Gastroesophageal sphincter (tissue), 4 donors: ENCODE measurements at regions not wholly inside any gene's neighbourhood (a gene's known extent, or its start where the extent isn't known, plus 50 kb on each side); places are given as distances from the start of the nearest gene placed in this dataset.

Experiments
- ATAC-seq: fragments of 150-250 bp; one replicate; pipeline ENCODE4 v1.9.1; 2016; ENCODE audit warnings: mild to moderate bottlenecking, moderate library complexity
- H3K27ac ChIP-seq, 4 donors: fragments of 200-600 bp; sonication (generic) in 3 of 4; 1 replicate in 3 of 4; 2 replicates in 1 of 4; pipeline ENCODE4 v1.5.1; 2016 to 2019
- H3K27me3 ChIP-seq: fragments of 200-600 bp; sonication (generic); one replicate; pipeline ENCODE4 v1.5.1; 2019
- H3K36me3 ChIP-seq, 2 donors: fragments of 200-600 bp; sonication (generic); one replicate each; pipeline ENCODE4 v1.5.1; 2019; ENCODE audit warnings: control low read depth in 1 of 2
- H3K4me1 ChIP-seq, 3 donors: fragments of 200-600 bp; sonication (generic); 1 replicate in 2 of 3; 2 replicates in 1 of 3; pipeline ENCODE4 v1.5.1; 2016 to 2019; ENCODE audit warnings: control low read depth in 2 of 3
- H3K4me3 ChIP-seq, 2 donors: fragments of 200-600 bp; sonication (generic); one replicate each; pipeline ENCODE4 v1.5.1; 2019; ENCODE audit warnings: mild to moderate bottlenecking in 1 of 2, moderate library complexity in 1 of 2
- H3K9me3 ChIP-seq, 3 donors: fragments of 200-600 bp; sonication (generic); one replicate each; pipeline ENCODE4 v1.5.1; 2017 to 2019; ENCODE audit warnings: control low read depth in 2 of 3
- EP300 ChIP-seq: sonication (generic); formaldehyde crosslinking; IDR thresholded peaks from one replicate; pipeline ENCODE4 v1.6.1; 2017; ENCODE audit warnings: antibody characterized with exemption, mild to moderate bottlenecking
- POLR2A ChIP-seq, 2 donors: fragments of 450-650 bp; IDR thresholded peaks; one replicate each; pipeline ENCODE4 v1.6.1; 2017; ENCODE audit warnings: antibody characterized with exemption in 2 of 2, mild to moderate bottlenecking in 2 of 2, moderate library complexity in 1 of 2
- POLR2AphosphoS5 ChIP-seq: sonication (generic); formaldehyde crosslinking; IDR thresholded peaks from one replicate; pipeline ENCODE4 v1.6.1; 2017; ENCODE audit warnings: antibody characterized with exemption
- whole genome bisulfite sequencing, 2 donors: methylation state at CpG; one replicate each; pipeline ENCODE4 v1.1.5; 2018; ENCODE audit warnings: low coverage in 1 of 2; 5-methylcytosine and 5-hydroxymethylcytosine counted together
- TF ChIP-seq, protein P1 (sequence below), 4 experiments: fragments of 200-600 bp in 2 of 4; fragments of 450-650 bp in 2 of 4; sonication (generic) in 1 of 4; IDR thresholded peaks; one replicate each; pipeline ENCODE4 v1.5.1; 2017 to 2019; ENCODE audit warnings: antibody characterized with exemption in 4 of 4, mild to moderate bottlenecking in 2 of 4, moderate library complexity in 2 of 4

GRCh38 chr2:239544143-239544917 lies 143.5 kb upstream of the HDAC4 start:
- Histone ChIP-seq H3K9me3 (no peaks in the 10 kb centered on the region), H3K4me1 (peaks cover 0 to 13% (median 0%) of the 10 kb centered on the region in 3 donors), H3K36me3 (no peaks in the 10 kb centered on the region), H3K27ac (peak overlapping the region in 3 of 4 donors; percentile 18 to 48 (median 45)), H3K4me3 (no peak overlapping the region), H3K27me3 (peaks cover 3% of the 10 kb centered on the region)
- TF ChIP-seq, protein P1, sequence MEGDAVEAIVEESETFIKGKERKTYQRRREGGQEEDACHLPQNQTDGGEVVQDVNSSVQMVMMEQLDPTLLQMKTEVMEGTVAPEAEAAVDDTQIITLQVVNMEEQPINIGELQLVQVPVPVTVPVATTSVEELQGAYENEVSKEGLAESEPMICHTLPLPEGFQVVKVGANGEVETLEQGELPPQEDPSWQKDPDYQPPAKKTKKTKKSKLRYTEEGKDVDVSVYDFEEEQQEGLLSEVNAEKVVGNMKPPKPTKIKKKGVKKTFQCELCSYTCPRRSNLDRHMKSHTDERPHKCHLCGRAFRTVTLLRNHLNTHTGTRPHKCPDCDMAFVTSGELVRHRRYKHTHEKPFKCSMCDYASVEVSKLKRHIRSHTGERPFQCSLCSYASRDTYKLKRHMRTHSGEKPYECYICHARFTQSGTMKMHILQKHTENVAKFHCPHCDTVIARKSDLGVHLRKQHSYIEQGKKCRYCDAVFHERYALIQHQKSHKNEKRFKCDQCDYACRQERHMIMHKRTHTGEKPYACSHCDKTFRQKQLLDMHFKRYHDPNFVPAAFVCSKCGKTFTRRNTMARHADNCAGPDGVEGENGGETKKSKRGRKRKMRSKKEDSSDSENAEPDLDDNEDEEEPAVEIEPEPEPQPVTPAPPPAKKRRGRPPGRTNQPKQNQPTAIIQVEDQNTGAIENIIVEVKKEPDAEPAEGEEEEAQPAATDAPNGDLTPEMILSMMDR (IDR thresholded peaks at IDR 0.05): peak in 1 of 4 experiments; percentile 35
- TF ChIP-seq POLR2A (IDR thresholded peaks at IDR 0.05): no peak
- ATAC-seq: no peak
- WGBS, 2 donors: 28 to 56% methylated on average over 5 to 8 of the region's 8 CpGs

DNA sequence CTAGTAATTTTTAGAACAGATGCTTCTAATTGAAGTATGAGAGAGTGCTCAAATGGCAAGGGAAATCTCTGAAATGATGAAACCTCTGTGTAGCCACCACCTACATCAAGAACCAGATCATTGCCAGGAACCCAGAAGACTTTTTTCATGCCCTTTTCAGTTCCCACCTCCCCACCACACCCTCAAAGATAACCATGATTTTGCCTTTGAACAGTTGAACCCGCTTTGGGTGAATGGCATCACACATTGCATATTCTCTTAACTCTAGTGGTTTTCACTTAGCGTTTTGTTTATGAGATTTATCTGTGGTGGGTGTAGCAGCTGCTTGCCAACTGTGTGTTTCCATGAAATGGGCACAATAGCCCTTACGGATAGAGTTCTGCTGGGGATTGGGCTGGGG lies 142.9 kb upstream of the HDAC4 start:
- Histone ChIP-seq H3K27ac (peak overlapping the region in 3 of 4 donors; percentile 18 to 48 (median 45)), H3K9me3 (no peaks in the 10 kb centered on the region), H3K4me3 (no peak overlapping the region), H3K27me3 (peaks cover 2% of the 10 kb centered on the region), H3K36me3 (no peaks in the 10 kb centered on the region), H3K4me1 (peaks cover 0 to 13% (median 0%) of the 10 kb centered on the region in 3 donors)
- TF ChIP-seq POLR2A (IDR thresholded peaks at IDR 0.05) (no peak), EP300 (no peak), POLR2AphosphoS5 (no peak)
- TF ChIP-seq, protein P1 (IDR thresholded peaks at IDR 0.05): no peak
- WGBS, 2 donors: 75 to 90% methylated on average over 2 of the region's 3 CpGs
- ATAC-seq: no peak

DNA sequence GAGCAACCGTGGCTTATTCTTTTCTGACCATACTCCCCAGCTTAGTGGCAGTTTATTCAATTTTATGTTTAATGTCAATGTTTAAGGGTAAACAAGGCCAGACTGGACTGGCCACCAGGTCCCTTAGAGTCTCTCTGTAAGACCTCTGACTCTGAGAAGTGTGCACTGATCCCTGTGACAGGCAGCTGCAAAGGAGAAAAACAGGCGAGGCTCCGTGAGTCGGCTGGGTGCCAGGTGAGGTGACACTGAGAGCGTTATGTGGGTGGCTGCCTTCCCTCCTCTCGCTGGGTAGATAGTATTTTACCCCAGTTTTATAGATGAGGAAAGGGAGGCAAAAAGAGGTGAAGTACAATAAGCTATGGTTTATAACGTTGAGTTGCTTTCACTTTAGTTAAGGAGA lies 139.4 kb upstream of the HDAC4 start:
- Histone ChIP-seq H3K27me3 (no peaks in the 10 kb centered on the region), H3K9me3 (no peaks in the 10 kb centered on the region), H3K36me3 (no peaks in the 10 kb centered on the region), H3K27ac (no peak overlapping the region), H3K4me3 (no peak overlapping the region), H3K4me1 (peaks cover 0 to 13% (median 0%) of the 10 kb centered on the region in 3 donors)
- 41 to 51% methylated on average over 5 to 7 of the region's 7 CpGs for WGBS, 2 donors
- no peak for ATAC-seq
- TF ChIP-seq EP300: no peak
- TF ChIP-seq POLR2AphosphoS5: no peak
- no peak for TF ChIP-seq POLR2A (IDR thresholded peaks at IDR 0.05)
- TF ChIP-seq, protein P1 (IDR thresholded peaks at IDR 0.05): no peak

- 80 to 89% methylated on average over 3 to 10 of the region's 11 CpGs for WGBS, 2 donors
- H3K36me3 ChIP-seq: no peaks in the 10 kb centered on the region
- H3K4me3 ChIP-seq: no peak overlapping the region
- H3K9me3 ChIP-seq: peaks cover 0 to 4% (median 0%) of the 10 kb centered on the region in 3 donors
- no peak for ATAC-seq
- H3K27ac ChIP-seq: no peak overlapping the region
- H3K4me1 ChIP-seq: peaks cover 0 to 11% (median 0%) of the 10 kb centered on the region in 3 donors
- TF ChIP-seq POLR2A (IDR thresholded peaks at IDR 0.05): no peak
- TF ChIP-seq POLR2AphosphoS5: no peak
- no peak for TF ChIP-seq EP300
- TF ChIP-seq, protein P1 (IDR thresholded peaks at IDR 0.05): no peak
- H3K27me3 ChIP-seq: no peaks in the 10 kb centered on the region
These were observed 138.9 kb upstream of the HDAC4 start for GRCh38 chr2:239539776-239540100.
